HEK293T (cell line): ENCODE measurements at regions not wholly inside any gene's neighbourhood (a gene's known extent, or its start where the extent isn't known, plus 50 kb on each side); places are given as distances from the start of the nearest gene placed in this dataset.

Source experiments
- CTCF ChIA-PET: fragments of 350-600 bp; formaldehyde crosslinking; extraction: SDS; loops from one replicate; lab custom pipeline; 2021; ENCODE audit warnings: antibody characterized with exemption, inconsistent platforms; lab: Yijun Ruan, JAX
- POLR2A ChIA-PET: fragments of 350-600 bp; formaldehyde crosslinking; extraction: SDS; loops from one replicate; lab custom pipeline; 2020; ENCODE audit warnings: antibody characterized with exemption, inconsistent platforms; lab: Yijun Ruan, JAX
- DNase-seq: peaks from one replicate; pipeline ENCODE4 v3.0.0; 2012; ENCODE audit warnings: mixed read lengths; ENCODE audit errors: extremely low spot score
- ARNT ChIP-seq: fragments of 450-650 bp; IDR thresholded peaks from 2 replicates; pipeline ENCODE4 v1.6.1; 2017; ENCODE audit warnings: mild to moderate bottlenecking
- BHLHE40 ChIP-seq: fragments of 450-650 bp; IDR thresholded peaks from 2 replicates; pipeline ENCODE4 v1.6.1; 2016; ENCODE audit warnings: mild to moderate bottlenecking, moderate library complexity, borderline replicate concordance
- CTBP1 ChIP-seq: fragments of 450-650 bp; IDR thresholded peaks from 2 replicates; pipeline ENCODE4 v1.6.1; 2016; ENCODE audit warnings: borderline replicate concordance
- ELF4 ChIP-seq: fragments of 450-650 bp; IDR thresholded peaks from 2 replicates; pipeline ENCODE4 v1.6.1; 2017; ENCODE audit warnings: antibody characterized with exemption
- FOXA1 ChIP-seq: fragments of 450-650 bp; IDR thresholded peaks from 2 replicates; pipeline ENCODE4 v1.6.1; 2016; ENCODE audit warnings: mild to moderate bottlenecking
- FOXK2 ChIP-seq: fragments of 450-650 bp; IDR thresholded peaks from 2 replicates; pipeline ENCODE4 v1.6.1; 2016; ENCODE audit warnings: mild to moderate bottlenecking
- FOXM1 ChIP-seq: fragments of 450-650 bp; IDR thresholded peaks from 2 replicates; pipeline ENCODE4 v1.6.1; 2017; ENCODE audit warnings: mild to moderate bottlenecking, borderline replicate concordance
- HDGF ChIP-seq: fragments of 450-650 bp; IDR thresholded peaks from 2 replicates; pipeline ENCODE4 v1.6.1; 2017; ENCODE audit warnings: antibody characterized with exemption, borderline replicate concordance
- L3MBTL2 ChIP-seq: fragments of 450-650 bp; conservative IDR thresholded peaks from 2 replicates; pipeline ENCODE4 v1.6.1; 2016; ENCODE audit warnings: mild to moderate bottlenecking
- LEF1 ChIP-seq: fragments of 450-650 bp; IDR thresholded peaks from 2 replicates; pipeline ENCODE4 v1.6.1; 2017; ENCODE audit warnings: mild to moderate bottlenecking, borderline replicate concordance
- NFRKB ChIP-seq: fragments of 450-650 bp; IDR thresholded peaks from 2 replicates; pipeline ENCODE4 v1.6.1; 2016; ENCODE audit warnings: mild to moderate bottlenecking, moderate library complexity
- SP1 ChIP-seq: fragments of 450-650 bp; IDR thresholded peaks from 2 replicates; pipeline ENCODE4 v1.6.1; 2017
- SUZ12 ChIP-seq: fragments of 450-650 bp; IDR thresholded peaks from 2 replicates; pipeline ENCODE4 v1.6.1; 2016; ENCODE audit warnings: mild to moderate bottlenecking
- TARDBP ChIP-seq: fragments of 450-650 bp; IDR thresholded peaks from 2 replicates; pipeline ENCODE4 v1.6.1; 2016
- ZNF384 ChIP-seq: fragments of 450-650 bp; IDR thresholded peaks from 2 replicates; pipeline ENCODE4 v1.6.1; 2016
- TF ChIP-seq, protein P1 (sequence below): fragments of 450-650 bp; IDR thresholded peaks from 2 replicates; pipeline ENCODE4 v1.6.1; 2016

- no peak for DNase-seq
- no peak for TF ChIP-seq CTBP1
- no peak for TF ChIP-seq ARNT
- TF ChIP-seq LEF1 = no peak
- TF ChIP-seq ELF4 = no peak
- TF ChIP-seq NFRKB = no peak
- TF ChIP-seq BHLHE40 = no peak
- no peak for TF ChIP-seq HDGF
- TF ChIP-seq SP1 = no peak
- TF ChIP-seq FOXA1 = no peak
- no peak for TF ChIP-seq SUZ12
- TF ChIP-seq TARDBP = no peak
- no peak for TF ChIP-seq FOXM1
- TF ChIP-seq ZNF384 = no peak
- TF ChIP-seq FOXK2 = no peak
- no peak for TF ChIP-seq L3MBTL2
- TF ChIP-seq, protein P1, sequence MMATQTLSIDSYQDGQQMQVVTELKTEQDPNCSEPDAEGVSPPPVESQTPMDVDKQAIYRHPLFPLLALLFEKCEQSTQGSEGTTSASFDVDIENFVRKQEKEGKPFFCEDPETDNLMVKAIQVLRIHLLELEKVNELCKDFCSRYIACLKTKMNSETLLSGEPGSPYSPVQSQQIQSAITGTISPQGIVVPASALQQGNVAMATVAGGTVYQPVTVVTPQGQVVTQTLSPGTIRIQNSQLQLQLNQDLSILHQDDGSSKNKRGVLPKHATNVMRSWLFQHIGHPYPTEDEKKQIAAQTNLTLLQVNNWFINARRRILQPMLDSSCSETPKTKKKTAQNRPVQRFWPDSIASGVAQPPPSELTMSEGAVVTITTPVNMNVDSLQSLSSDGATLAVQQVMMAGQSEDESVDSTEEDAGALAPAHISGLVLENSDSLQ = no peak
- ChIA-PET POLR2A (no interaction called here), CTCF (no interaction called here)
Observed at GRCh38 chr3:151609491-151609890, 124.2 kb upstream of the AADACL2 start.

DNA sequence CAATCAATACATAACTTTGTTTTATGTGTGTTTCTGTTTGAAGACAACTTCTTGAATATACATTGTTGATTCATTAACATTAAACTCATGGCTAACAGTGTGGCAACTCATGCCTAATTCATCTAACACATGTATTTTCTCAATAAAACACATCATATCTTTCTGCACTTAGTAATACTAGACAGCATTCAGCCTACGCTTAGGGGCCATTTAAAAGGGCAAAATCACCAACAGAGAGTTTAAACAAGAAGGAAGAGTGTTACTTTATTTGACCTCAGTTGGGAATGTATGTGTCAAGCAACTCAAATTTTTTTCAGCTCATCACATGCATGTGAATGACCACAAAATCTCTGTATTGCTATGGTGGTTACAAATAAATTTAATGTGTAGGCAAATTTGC lies 128.8 kb upstream of the AADACL2 start:
- no peak for DNase-seq
- no peak for TF ChIP-seq L3MBTL2
- CTCF ChIA-PET = no interaction called here
- POLR2A ChIA-PET = no interaction called here

GRCh38 chr3:151600783-151601182 lies 132.9 kb upstream of the AADACL2 start:
- CTCF ChIA-PET = no interaction called here
- TF ChIP-seq SUZ12 (no peak), HDGF (no peak), SP1 (no peak), ZNF384 (no peak), CTBP1 (no peak), TARDBP (no peak), ELF4 (no peak), NFRKB (no peak), L3MBTL2 (no peak), ARNT (no peak), FOXK2 (no peak), BHLHE40 (no peak)
- TF ChIP-seq, protein P1 = no peak
- POLR2A ChIA-PET = no interaction called here
- no peak for DNase-seq

GRCh38 chr3:151599103-151599672 lies 134.5 kb upstream of the AADACL2 start:
- TF ChIP-seq L3MBTL2 = no peak
- TF ChIP-seq, protein P1 = no peak
- no peak for TF ChIP-seq ARNT
- TF ChIP-seq FOXM1 = no peak
- TF ChIP-seq FOXK2 = no peak
- no peak for TF ChIP-seq CTBP1
- TF ChIP-seq ELF4 = no peak
- no peak for TF ChIP-seq SP1
- no peak for TF ChIP-seq NFRKB
- no peak for TF ChIP-seq BHLHE40
- no peak for TF ChIP-seq TARDBP
- TF ChIP-seq FOXA1 = no peak
- TF ChIP-seq ZNF384 = no peak
- TF ChIP-seq HDGF = no peak
- ChIA-PET POLR2A (no interaction called here), CTCF (no interaction called here)
- DNase-seq = peak; percentile 13

GRCh38 chr3:151596940-151597339 lies 136.1 kb upstream of the IGSF10 start:
- TF ChIP-seq ZNF384 (no peak), FOXK2 (no peak), BHLHE40 (no peak), FOXM1 (no peak), NFRKB (no peak), FOXA1 (no peak), ARNT (no peak), LEF1 (no peak), SP1 (no peak), SUZ12 (no peak), HDGF (no peak), ELF4 (no peak), CTBP1 (no peak), TARDBP (no peak), L3MBTL2 (no peak)
- TF ChIP-seq, protein P1 = no peak
- CTCF ChIA-PET = no interaction called here
- POLR2A ChIA-PET = no interaction called here
- DNase-seq = no peak
